A549 (cell line): ENCODE measurements at regions not wholly inside any gene's neighbourhood (a gene's known extent, or its start where the extent isn't known, plus 50 kb on each side); places are given as distances from the start of the nearest gene placed in this dataset.

Experiments used
- FOXS1 ChIP-seq: fragments of 250-450 bp; sonication (Bioruptor Pico); IDR thresholded peaks from 2 replicates; pipeline ENCODE4 v1.5.0; 2020; ENCODE audit warnings: mild to moderate bottlenecking, moderate library complexity
- JUNB ChIP-seq: fragments of >200 bp; sonication (Bioruptor Twin); formaldehyde crosslinking; IDR thresholded peaks from 2 replicates; pipeline ENCODE4 v1.6.1; 2016
- POLR2A ChIP-seq: IDR thresholded peaks from 2 replicates; pipeline ENCODE4 v1.6.1; 2012; ENCODE audit warnings: mild to moderate bottlenecking, low read length
- RAD21 ChIP-seq, 2 experiments: fragments of >200 bp in 1 of 2; sonication (Bioruptor Twin) in 1 of 2; formaldehyde crosslinking in 1 of 2; IDR thresholded peaks in 1 of 2; conservative IDR thresholded peaks in 1 of 2; 2 replicates in 1 of 2; 3 replicates in 1 of 2; pipeline ENCODE4 v1.6.1; 2012 to 2018; ENCODE audit warnings: inconsistent platforms in 1 of 2
- TF ChIP-seq, protein P1 (sequence below): fragments of >200 bp; sonication (Bioruptor Twin); formaldehyde crosslinking; IDR thresholded peaks from 3 replicates; pipeline ENCODE4 v1.5.1; 2016

DNA sequence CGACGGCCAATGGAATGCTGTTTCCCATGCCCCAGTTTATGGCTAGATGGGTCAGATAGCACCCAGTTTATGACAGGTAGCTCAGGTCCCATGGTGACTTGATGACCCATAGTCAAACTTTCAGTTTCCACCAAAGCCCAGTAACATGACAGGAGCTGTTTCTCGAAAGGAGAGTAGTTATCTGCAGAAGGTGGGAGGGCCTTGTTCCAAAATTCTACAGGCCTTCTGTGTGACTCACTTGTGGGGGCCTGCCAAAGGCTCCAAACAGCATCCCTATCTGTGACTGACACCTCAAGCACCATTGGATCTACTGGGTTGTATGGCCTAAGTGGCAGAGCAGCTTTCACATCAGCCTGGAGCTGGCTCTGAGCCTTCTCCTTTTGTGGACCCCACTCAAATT lies 379.7 kb upstream of the MANEA start:
- TF ChIP-seq RAD21 (conservative IDR thresholded peaks at IDR 0.05 in 1 of 2, IDR thresholded peaks at IDR 0.05 in 1 of 2) (no peak), POLR2A (no peak), JUNB (no peak), FOXS1 (CRISPR knock-in tag) (no peak)
- TF ChIP-seq, protein P1, sequence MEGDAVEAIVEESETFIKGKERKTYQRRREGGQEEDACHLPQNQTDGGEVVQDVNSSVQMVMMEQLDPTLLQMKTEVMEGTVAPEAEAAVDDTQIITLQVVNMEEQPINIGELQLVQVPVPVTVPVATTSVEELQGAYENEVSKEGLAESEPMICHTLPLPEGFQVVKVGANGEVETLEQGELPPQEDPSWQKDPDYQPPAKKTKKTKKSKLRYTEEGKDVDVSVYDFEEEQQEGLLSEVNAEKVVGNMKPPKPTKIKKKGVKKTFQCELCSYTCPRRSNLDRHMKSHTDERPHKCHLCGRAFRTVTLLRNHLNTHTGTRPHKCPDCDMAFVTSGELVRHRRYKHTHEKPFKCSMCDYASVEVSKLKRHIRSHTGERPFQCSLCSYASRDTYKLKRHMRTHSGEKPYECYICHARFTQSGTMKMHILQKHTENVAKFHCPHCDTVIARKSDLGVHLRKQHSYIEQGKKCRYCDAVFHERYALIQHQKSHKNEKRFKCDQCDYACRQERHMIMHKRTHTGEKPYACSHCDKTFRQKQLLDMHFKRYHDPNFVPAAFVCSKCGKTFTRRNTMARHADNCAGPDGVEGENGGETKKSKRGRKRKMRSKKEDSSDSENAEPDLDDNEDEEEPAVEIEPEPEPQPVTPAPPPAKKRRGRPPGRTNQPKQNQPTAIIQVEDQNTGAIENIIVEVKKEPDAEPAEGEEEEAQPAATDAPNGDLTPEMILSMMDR = no peak
